Transverse colon (tissue), 3 donors: ENCODE measurements at regions not wholly inside any gene's neighbourhood (a gene's known extent, or its start where the extent isn't known, plus 50 kb on each side); places are given as distances from the start of the nearest gene placed in this dataset.

Experiments
- CTCF ChIP-seq, 5 experiments: fragments of 200-600 bp in 3 of 5; fragments of 450-650 bp in 2 of 5; sonication (generic) in 3 of 5; IDR thresholded peaks; 1 replicate in 2 of 5; 2 replicates in 3 of 5; pipeline ENCODE4 v1.5.1; 2016 to 2017; ENCODE audit warnings: antibody characterized with exemption in 5 of 5, inconsistent platforms in 3 of 5, mild to moderate bottlenecking in 2 of 5, moderate library complexity in 1 of 5
- EP300 ChIP-seq: sonication (generic); formaldehyde crosslinking; IDR thresholded peaks from one replicate; pipeline ENCODE4 v1.6.1; 2017; ENCODE audit warnings: antibody characterized with exemption, low read depth
- POLR2A ChIP-seq: fragments of 450-650 bp; IDR thresholded peaks from one replicate; pipeline ENCODE4 v1.6.1; 2016; ENCODE audit warnings: antibody characterized with exemption, mild to moderate bottlenecking, moderate library complexity

- no peak for TF ChIP-seq CTCF (IDR thresholded peaks at IDR 0.05)
- TF ChIP-seq POLR2A: no peak
- no peak for TF ChIP-seq EP300
Measured at GRCh38 chr7:76133839-76134238, 67.9 kb upstream of the SRRM3 start.
